OCI-LY7 (cell line): ENCODE measurements at regions not wholly inside any gene's neighbourhood (a gene's known extent, or its start where the extent isn't known, plus 50 kb on each side); places are given as distances from the start of the nearest gene placed in this dataset.
"Not testable (repeated sequence)": the region's sequence is repeated elsewhere in the genome, so short reads cannot be mapped to it uniquely, and the experiment has no call there.

Experiments
- BruUV-seq: library from RNA; stranded (reverse); fragments of 400-500 nt; replicated peaks from 2 replicates; lab custom pipeline; 2021; lab: Mats Ljungman, UMichigan
- CTCF ChIA-PET: fragments of 300-600 bp; sonication (Branson Sonifier 250); formaldehyde crosslinking; loops from one replicate; lab custom pipeline; 2022; ENCODE audit warnings: antibody characterized with exemption; ENCODE audit not compliant: unreplicated experiment; lab: Charles Lee
- POLR2A ChIA-PET: fragments of 300-600 bp; sonication (Branson Sonifier 250); formaldehyde crosslinking; loops from one replicate; lab custom pipeline; 2022; ENCODE audit warnings: antibody characterized with exemption; lab: Charles Lee
- DNase-seq: peaks from one replicate; pipeline ENCODE4 v3.0.0-alpha.2; 2015; ENCODE audit warnings: low spot score
- H2AFZ ChIP-seq: fragments of 200-600 bp; sonication (generic), shearing (Covaris generic); 2 replicates; pipeline ENCODE4 v1.6.1; 2014; ENCODE audit warnings: mild to moderate bottlenecking, antibody characterized with exemption, low read length, moderate library complexity
- H3K27ac ChIP-seq: fragments of 200-600 bp; sonication (generic); 2 replicates; pipeline ENCODE4 v1.5.1; 2014; ENCODE audit warnings: mixed run types, low read depth, mild to moderate bottlenecking, moderate library complexity, low read length, inconsistent platforms; ENCODE audit not compliant: poor library complexity, severe bottlenecking
- H3K36me3 ChIP-seq: fragments of 200-600 bp; sonication (generic); 2 replicates; pipeline ENCODE4 v1.6.1; 2014; ENCODE audit warnings: mild to moderate bottlenecking, antibody characterized with exemption, low read length, moderate library complexity, mixed read lengths; ENCODE audit not compliant: insufficient read depth
- H3K4me1 ChIP-seq: fragments of 200-600 bp; sonication (generic); 2 replicates; pipeline ENCODE4 v1.5.1; 2014; ENCODE audit warnings: mild to moderate bottlenecking, low read length; ENCODE audit not compliant: insufficient read depth, poor library complexity, severe bottlenecking
- H3K4me2 ChIP-seq: fragments of 200-600 bp; sonication (generic); 2 replicates; pipeline ENCODE4 v1.6.1; 2014; ENCODE audit warnings: mild to moderate bottlenecking, low read length
- H3K4me3 ChIP-seq: fragments of 200-600 bp; sonication (generic); 2 replicates; pipeline ENCODE4 v1.5.1; 2014; ENCODE audit warnings: mild to moderate bottlenecking, low read depth, low read length; ENCODE audit not compliant: poor library complexity, severe bottlenecking
- H3K79me2 ChIP-seq: fragments of 200-600 bp; sonication (generic); 2 replicates; pipeline ENCODE4 v1.6.1; 2016; ENCODE audit warnings: low read depth, mild to moderate bottlenecking, low read length, moderate library complexity, mixed read lengths; ENCODE audit not compliant: insufficient read depth
- H3K9me2 ChIP-seq: fragments of 200-600 bp; sonication (generic); 2 replicates; pipeline ENCODE4 v1.6.1; 2016; ENCODE audit warnings: mild to moderate bottlenecking, low read length, mixed read lengths; ENCODE audit not compliant: insufficient read depth
- H3K9me3 ChIP-seq: fragments of 200-600 bp; sonication (generic); 2 replicates; pipeline ENCODE4 v1.6.1; 2014; ENCODE audit warnings: mild to moderate bottlenecking, mixed run types, low read length, mixed read lengths
- H4K20me1 ChIP-seq: fragments of 200-600 bp; sonication (generic); 2 replicates; pipeline ENCODE4 v1.6.1; 2014; ENCODE audit warnings: mild to moderate bottlenecking, antibody characterized with exemption, low read length, moderate library complexity, mixed read lengths; ENCODE audit not compliant: insufficient read depth
- CTCF ChIP-seq: fragments of 200-600 bp; sonication (generic); conservative IDR thresholded peaks from 2 replicates; pipeline ENCODE4 v1.5.1; 2014; ENCODE audit warnings: mild to moderate bottlenecking, antibody characterized with exemption, low read length, moderate library complexity, mixed read lengths
- EZH2phosphoT487 ChIP-seq: fragments of 200-600 bp; sonication (generic); IDR thresholded peaks from 2 replicates; pipeline ENCODE4 v1.6.1; 2018; ENCODE audit warnings: low read depth, borderline replicate concordance, mild to moderate bottlenecking, mixed run types, antibody characterized with exemption, low read length, moderate library complexity, mixed read lengths
- intact Hi-C: fragments of 100-400 bp; cut with micrococcal nuclease; formaldehyde crosslinking; loops from one replicate; pipeline ENCODE4 v1.10.0; 2022; ENCODE audit not compliant: unreplicated experiment

- Histone ChIP-seq H3K36me3 (no peaks in the 10 kb centered on the region), H3K79me2 (no peaks in the 10 kb centered on the region), H3K9me2 (no peaks in the 10 kb centered on the region), H2AFZ (no peak overlapping the region), H3K9me3 (no peaks in the 10 kb centered on the region), H3K27ac (no peak overlapping the region), H3K4me1 (no peaks in the 10 kb centered on the region), H4K20me1 (no peaks in the 10 kb centered on the region), H3K4me3 (no peak overlapping the region), H3K4me2 (no peak overlapping the region)
- no peak for DNase-seq
- no peak for TF ChIP-seq EZH2phosphoT487
- TF ChIP-seq CTCF, result no peak
- intact Hi-C loops, result no loop called here
- POLR2A ChIA-PET, result interaction anchor here (1.5 to 1.6 kb wide), 2 partner anchors 8 to 12 kb away, joined by 3 to 4 read pairs; no protein-coding TSS in a partner anchor
- CTCF ChIA-PET, result no interaction called here
- BruUV-seq, result no TSS peak
Observed at GRCh38 chr2:215787025-215787424, 226.3 kb downstream of the MREG start.

- no peak for DNase-seq
- no peak for TF ChIP-seq EZH2phosphoT487
- Histone ChIP-seq H3K9me2 (no peaks in the 10 kb centered on the region), H3K4me3 (no peak overlapping the region), H3K36me3 (no peaks in the 10 kb centered on the region), H4K20me1 (no peaks in the 10 kb centered on the region), H3K79me2 (no peaks in the 10 kb centered on the region), H3K4me1 (no peaks in the 10 kb centered on the region), H3K27ac (no peak overlapping the region), H2AFZ (no peak overlapping the region), H3K9me3 (no peaks in the 10 kb centered on the region), H3K4me2 (no peak overlapping the region)
- ChIA-PET POLR2A (interaction anchor here (0.7 to 1.2 kb wide), 2 partner anchors 10 to 13 kb away, joined by 3 to 4 read pairs; no protein-coding TSS in a partner anchor), CTCF (no interaction called here)
- intact Hi-C loops, result no loop called here
- no TSS peak for BruUV-seq
Observed at GRCh38 chr2:215784371-215784783, 229.0 kb downstream of the MREG start.

- H3K27ac ChIP-seq, H3K79me2 ChIP-seq, H3K4me1 ChIP-seq, H4K20me1 ChIP-seq, H3K4me2 ChIP-seq, CTCF ChIA-PET, BruUV-seq, POLR2A ChIA-PET, intact Hi-C loops, H3K9me2 ChIP-seq, H3K36me3 ChIP-seq, H3K9me3 ChIP-seq, H3K4me3 ChIP-seq, H2AFZ ChIP-seq, DNase-seq: not testable (repeated sequence)
Observed at GRCh38 chr2:215783640-215784039, 229.7 kb downstream of the MREG start.

- Histone ChIP-seq H3K36me3 (no peaks in the 10 kb centered on the region), H3K9me2 (no peaks in the 10 kb centered on the region), H2AFZ (no peak overlapping the region), H3K4me2 (no peak overlapping the region), H3K9me3 (no peaks in the 10 kb centered on the region), H3K4me1 (no peaks in the 10 kb centered on the region), H4K20me1 (no peaks in the 10 kb centered on the region), H3K79me2 (no peaks in the 10 kb centered on the region), H3K4me3 (no peak overlapping the region), H3K27ac (no peak overlapping the region)
- no TSS peak for BruUV-seq
- no peak for DNase-seq
- no peak for TF ChIP-seq EZH2phosphoT487
- ChIA-PET POLR2A (no interaction called here), CTCF (no interaction called here)
- intact Hi-C loops, result no loop called here
Observed at GRCh38 chr2:215782965-215783364, 230.4 kb downstream of the MREG start.
